Skeletal muscle satellite cell (primary cell): ENCODE measurements at regions not wholly inside any gene's neighbourhood (a gene's known extent, or its start where the extent isn't known, plus 50 kb on each side); places are given as distances from the start of the nearest gene placed in this dataset.
A peak's percentile ranks its signal among the peaks of the same experiment; 100 is the strongest.

ENCODE experiments used
- H3K27me3 ChIP-seq: 2 replicates; pipeline ENCODE4 v1.7.0; 2013; ENCODE audit warnings: low read length; ENCODE audit not compliant: control insufficient read depth, insufficient read depth
- H3K36me3 ChIP-seq: 2 replicates; pipeline ENCODE4 v1.7.0; 2013; ENCODE audit warnings: mild to moderate bottlenecking, control low read depth, low read length; ENCODE audit not compliant: insufficient read depth
- H3K4me1 ChIP-seq: 2 replicates; pipeline ENCODE4 v1.7.0; 2013; ENCODE audit warnings: low read length; ENCODE audit not compliant: control insufficient read depth, insufficient read depth
- H3K4me2 ChIP-seq: 2 replicates; pipeline ENCODE4 v1.7.0; 2013; ENCODE audit warnings: mild to moderate bottlenecking, low read length
- H3K4me3 ChIP-seq: 2 replicates; pipeline ENCODE4 v1.7.0; 2013; ENCODE audit warnings: low read length
- H3K9ac ChIP-seq: 2 replicates; pipeline ENCODE4 v1.7.0; 2013; ENCODE audit warnings: mild to moderate bottlenecking, low read depth, low read length, moderate library complexity
- H3K9me3 ChIP-seq: replicated peaks from 2 replicates; pipeline ENCODE4 v1.7.0; 2013; ENCODE audit warnings: mild to moderate bottlenecking, control low read depth, low read length

DNA sequence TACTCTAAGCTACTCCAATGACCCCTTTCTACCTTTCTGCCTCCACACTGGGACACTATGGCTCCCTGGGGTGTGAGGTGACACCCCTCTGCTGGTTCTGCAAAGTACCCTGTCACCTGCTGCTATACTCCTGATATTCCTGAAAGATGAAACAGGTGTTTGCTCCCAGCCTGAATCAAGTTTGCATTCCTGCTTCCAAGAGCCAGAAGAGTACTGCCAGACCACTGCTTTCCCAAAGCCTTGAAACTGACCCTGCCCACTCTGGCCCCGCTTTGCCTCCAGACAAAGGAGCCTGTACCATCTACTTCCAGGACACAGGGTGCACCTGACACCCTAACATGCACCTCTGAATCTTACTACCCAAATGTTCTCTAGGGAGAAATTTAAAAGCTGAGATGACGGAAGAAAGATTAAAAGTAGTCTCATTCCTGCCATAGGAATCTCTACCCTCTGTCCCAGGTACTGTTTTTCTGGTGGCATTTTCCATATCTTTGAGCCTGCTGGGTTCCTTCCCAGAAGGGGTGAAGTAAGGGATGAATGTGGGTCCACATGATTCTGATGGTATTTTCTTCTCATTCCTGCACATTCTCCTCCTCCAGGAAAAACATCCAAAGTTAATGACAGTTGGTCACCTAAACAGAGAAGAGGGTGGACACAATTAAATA is 70.3 kb upstream of the DUSP10 start:
- Histone ChIP-seq H3K4me2 (no peak overlapping the region), H3K4me1 (peaks cover 33% of the 10 kb centered on the region), H3K9ac (no peak overlapping the region), H3K27me3 (no peaks in the 10 kb centered on the region), H3K9me3 (no peaks in the 10 kb centered on the region), H3K36me3 (no peaks in the 10 kb centered on the region), H3K4me3 (no peak overlapping the region)

DNA sequence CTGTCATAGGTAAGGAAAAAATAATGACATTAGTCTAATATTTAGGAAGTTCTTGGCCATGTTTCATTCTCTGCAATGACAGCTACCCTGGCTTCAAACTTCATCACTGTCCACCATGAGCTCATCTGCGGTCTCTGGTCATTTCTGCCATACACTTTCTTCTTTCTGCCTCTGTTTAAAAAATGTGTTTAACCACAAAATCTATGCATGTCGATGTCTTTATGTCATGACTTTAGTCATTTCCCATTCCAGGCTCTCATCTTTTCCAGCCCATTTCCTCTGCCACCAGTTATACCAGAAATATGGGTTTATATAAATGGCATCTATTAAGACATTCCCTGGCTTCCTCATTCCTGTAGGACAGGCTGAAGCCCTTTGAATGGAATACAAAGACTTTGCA is 68.5 kb upstream of the DUSP10 start:
- H3K4me2 ChIP-seq: peak overlapping the region; percentile 4
- no peaks in the 10 kb centered on the region for H3K36me3 ChIP-seq
- no peaks in the 10 kb centered on the region for H3K27me3 ChIP-seq
- H3K4me3 ChIP-seq: no peak overlapping the region
- H3K9ac ChIP-seq: no peak overlapping the region
- peaks cover 23% of the 10 kb centered on the region for H3K4me1 ChIP-seq
- no peaks in the 10 kb centered on the region for H3K9me3 ChIP-seq

DNA sequence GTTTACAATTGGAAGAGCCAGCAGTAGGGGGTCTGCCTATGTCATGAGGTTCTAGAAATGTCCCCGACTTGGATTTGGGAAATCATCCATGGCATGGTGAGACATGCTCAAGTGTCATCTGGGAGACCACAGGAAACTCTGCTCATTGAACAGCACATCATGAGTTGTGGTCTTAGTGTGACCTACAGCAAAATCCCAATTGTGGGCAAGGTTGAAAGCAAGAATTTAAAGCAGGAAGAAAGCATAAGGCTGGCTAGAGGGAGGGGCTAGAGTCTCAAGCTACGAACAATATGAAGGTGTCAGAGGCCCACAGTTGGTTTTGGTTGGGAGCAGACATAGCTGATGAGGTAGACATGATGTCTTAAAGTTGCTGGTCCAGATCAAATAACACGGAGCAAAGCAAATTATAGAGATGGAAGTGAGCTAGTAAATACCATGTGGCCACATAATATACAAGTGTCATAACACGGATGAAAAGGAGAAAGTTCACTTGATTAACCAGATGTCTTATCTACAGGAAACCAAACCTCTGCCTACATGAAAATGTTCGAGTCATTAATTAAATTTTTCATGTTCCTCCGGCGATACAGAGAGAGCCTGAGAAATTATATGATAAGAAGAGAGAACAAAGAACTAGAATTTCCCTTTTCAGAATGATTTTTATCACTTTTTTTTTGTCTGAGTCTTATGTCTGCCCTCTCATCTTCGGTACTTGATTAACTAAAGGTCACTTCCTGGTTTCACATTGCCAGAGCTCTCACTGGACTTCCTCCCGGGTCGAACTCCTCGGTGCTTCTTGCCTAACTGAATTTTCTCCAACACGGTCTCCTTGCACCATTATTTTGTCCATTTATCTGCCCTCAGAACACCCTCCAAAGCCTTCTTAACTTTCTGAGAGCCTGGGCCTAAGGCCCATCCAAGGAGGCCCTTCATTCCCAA is 67.5 kb upstream of the DUSP10 start:
- H3K9ac ChIP-seq: no peak overlapping the region
- no peak overlapping the region for H3K4me2 ChIP-seq
- no peaks in the 10 kb centered on the region for H3K9me3 ChIP-seq
- H3K4me1 ChIP-seq: peaks cover 27% of the 10 kb centered on the region
- no peak overlapping the region for H3K4me3 ChIP-seq
- H3K36me3 ChIP-seq: no peaks in the 10 kb centered on the region
- no peaks in the 10 kb centered on the region for H3K27me3 ChIP-seq

DNA sequence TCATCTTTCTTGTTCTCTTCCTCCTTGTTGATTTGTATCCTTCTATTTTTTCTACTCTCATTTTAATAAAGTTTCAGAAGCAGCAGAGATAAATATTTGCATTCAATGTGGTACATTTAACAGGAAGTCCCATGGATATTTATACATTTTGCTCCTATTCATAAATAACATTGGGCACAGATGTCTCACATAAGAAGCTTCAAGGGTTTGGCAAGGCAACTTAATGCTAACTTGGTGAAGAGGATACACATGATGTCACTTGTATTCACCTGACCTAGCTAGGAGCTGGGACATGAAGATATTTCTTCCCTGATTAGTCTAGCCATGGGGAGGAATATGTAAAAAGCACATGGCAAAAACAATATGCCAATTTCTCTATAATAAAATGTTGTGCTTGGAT is 65.1 kb upstream of the DUSP10 start:
- Histone ChIP-seq H3K36me3 (no peaks in the 10 kb centered on the region), H3K4me2 (no peak overlapping the region), H3K9ac (no peak overlapping the region), H3K27me3 (no peaks in the 10 kb centered on the region), H3K4me3 (no peak overlapping the region), H3K4me1 (peaks cover 33% of the 10 kb centered on the region), H3K9me3 (no peaks in the 10 kb centered on the region)

DNA sequence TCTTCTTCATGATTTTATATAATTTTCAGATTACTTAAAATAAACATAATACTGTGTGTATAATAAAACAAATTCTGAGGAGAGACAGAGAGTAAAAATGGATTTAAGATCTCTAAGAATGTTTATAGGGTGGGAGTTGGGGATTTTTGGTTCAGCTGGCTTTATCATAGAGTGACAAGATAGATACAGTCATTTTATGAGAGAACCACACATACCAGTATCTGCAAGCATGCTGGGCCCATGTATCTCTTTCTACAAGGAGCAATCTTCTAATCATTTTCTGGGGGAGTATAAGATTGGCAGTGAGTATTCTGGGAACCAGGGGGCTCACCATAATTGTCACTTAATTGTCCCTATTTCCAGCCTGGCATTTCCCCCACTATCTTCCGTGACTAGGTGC is 64.3 kb upstream of the DUSP10 start:
- Histone ChIP-seq H3K4me2 (no peak overlapping the region), H3K27me3 (no peaks in the 10 kb centered on the region)

DNA sequence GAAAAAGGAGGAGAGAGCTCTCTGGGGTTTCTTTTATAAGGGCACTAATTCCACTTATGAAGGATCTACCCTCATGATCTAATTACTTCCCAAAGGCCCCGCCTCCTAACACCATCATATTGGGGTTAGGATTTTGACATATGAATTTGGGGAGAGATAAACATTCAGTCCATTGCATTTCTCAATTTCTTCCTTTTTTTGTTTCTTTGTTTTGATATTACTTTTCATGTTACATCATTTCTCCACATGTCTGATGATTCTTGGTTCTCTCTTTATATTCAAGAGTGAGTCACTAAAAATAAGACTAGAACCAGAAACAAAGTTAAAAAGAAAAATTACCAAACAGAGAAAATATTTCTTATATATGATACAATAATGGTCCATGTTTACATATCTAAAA is 63.2 kb upstream of the DUSP10 start:
- Histone ChIP-seq H3K36me3 (no peaks in the 10 kb centered on the region), H3K4me3 (no peak overlapping the region), H3K27me3 (no peaks in the 10 kb centered on the region), H3K4me2 (no peak overlapping the region), H3K9me3 (no peaks in the 10 kb centered on the region), H3K4me1 (peaks cover 24% of the 10 kb centered on the region), H3K9ac (no peak overlapping the region)

More for the DNA sequence above, 64.3 kb upstream of the DUSP10 start:
- no peaks in the 10 kb centered on the region for H3K36me3 ChIP-seq
- no peaks in the 10 kb centered on the region for H3K9me3 ChIP-seq
- H3K9ac ChIP-seq: no peak overlapping the region
- no peak overlapping the region for H3K4me3 ChIP-seq
- H3K4me1 ChIP-seq: peaks cover 36% of the 10 kb centered on the region

DNA sequence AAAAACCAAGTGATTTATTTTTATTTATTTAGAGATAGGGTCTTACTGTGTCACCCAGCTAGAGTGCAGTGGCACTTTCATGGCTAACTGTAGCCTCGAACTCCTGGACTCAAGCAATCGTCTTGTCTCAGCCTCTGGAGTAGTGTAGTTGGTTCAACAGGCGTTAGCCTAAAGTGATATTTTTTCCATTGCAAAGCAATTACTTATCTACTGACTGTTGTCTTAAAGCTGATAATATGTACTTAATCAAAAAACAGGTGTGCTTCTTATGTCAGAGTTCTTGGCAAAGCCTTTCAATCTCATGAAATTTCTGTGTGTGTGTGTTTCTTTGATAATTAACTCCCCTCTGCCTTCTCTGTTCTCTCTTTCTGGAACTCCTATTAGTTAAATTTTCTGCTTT is 62.4 kb upstream of the DUSP10 start:
- Histone ChIP-seq H3K4me1 (peaks cover 16% of the 10 kb centered on the region), H3K9ac (no peak overlapping the region), H3K4me3 (no peak overlapping the region), H3K4me2 (no peak overlapping the region), H3K27me3 (no peaks in the 10 kb centered on the region), H3K9me3 (no peaks in the 10 kb centered on the region), H3K36me3 (no peaks in the 10 kb centered on the region)

DNA sequence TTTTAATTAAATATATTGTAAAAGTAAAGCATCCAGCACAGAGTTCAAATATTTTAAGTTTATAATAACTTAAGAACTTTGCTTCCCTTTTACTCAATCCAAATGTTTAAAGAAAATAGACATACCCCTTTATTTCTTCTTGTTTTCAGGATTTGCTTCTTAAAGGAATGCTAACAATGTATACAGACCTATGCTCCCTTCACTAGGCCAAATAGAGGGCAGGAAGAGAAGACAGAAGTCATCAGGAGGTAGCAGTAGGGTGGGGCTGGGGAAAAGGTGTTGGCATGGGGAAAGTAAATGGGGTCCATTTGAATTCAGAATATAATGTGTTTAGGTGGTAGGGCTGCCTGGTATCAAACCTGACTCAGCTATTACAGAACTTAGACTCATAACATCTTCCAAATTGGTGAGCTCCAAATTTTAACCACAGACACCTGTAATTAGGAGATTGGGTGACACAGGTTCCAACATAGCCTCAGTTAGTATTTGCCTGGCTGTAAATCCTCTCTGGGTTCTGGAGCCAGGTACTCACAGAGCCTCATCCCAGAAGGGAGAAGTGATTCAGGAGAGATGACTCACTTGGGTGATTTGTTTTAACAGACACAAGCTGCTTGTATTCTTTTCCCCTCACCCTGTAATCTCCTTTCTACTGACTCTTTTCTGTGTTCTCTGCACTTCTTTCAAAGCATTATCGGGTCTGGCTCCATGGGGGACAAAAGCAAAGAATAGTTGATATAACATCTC is 60.1 kb upstream of the DUSP10 start:
- Histone ChIP-seq H3K9me3 (no peaks in the 10 kb centered on the region), H3K9ac (no peak overlapping the region), H3K27me3 (no peaks in the 10 kb centered on the region), H3K4me3 (no peak overlapping the region), H3K36me3 (no peaks in the 10 kb centered on the region), H3K4me1 (peaks cover 15% of the 10 kb centered on the region), H3K4me2 (peak overlapping the region; percentile 5)

DNA sequence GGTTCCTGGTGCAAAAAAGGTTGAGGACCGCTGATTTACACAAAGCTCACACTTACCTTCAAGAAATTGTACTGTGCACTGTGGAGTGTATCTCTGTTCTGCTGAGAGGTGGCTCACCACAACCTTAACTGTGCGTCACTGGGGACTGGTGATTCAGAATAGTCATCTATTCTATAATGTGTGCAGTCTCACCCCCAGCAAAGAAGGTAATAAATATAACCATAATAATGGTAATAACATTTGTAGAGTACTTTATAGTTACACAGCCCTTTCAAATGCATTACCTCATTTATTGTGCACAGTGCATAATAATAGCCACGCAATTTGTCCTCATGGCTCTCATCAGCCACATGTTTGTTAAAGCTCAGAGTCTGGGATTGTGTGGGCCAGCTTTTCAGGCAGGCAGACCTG is 59.4 kb upstream of the DUSP10 start:
- Histone ChIP-seq H3K27me3 (no peaks in the 10 kb centered on the region), H3K36me3 (no peaks in the 10 kb centered on the region), H3K4me3 (no peak overlapping the region), H3K9ac (no peak overlapping the region), H3K9me3 (no peaks in the 10 kb centered on the region), H3K4me1 (peaks cover 15% of the 10 kb centered on the region), H3K4me2 (no peak overlapping the region)

DNA sequence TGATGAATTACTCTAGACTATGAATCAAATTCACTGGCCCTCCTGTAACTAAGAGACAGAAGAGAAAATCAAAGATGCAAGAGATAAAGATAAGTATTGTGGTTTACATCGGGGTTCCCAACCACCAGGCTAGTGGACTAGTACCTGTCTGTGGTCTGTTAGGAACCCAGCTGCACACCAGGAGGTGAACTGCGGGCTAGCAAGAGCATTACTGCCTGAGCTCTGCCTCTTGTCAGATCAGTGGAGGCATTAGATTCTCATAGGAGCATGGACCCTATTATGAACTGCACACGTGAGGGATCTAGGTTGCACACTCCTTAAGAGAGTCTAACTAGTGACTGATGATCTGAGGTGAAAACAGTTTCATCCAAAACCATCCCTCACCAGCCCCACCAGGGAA is 58.9 kb upstream of the DUSP10 start:
- no peak overlapping the region for H3K4me3 ChIP-seq
- no peak overlapping the region for H3K9ac ChIP-seq
- no peaks in the 10 kb centered on the region for H3K9me3 ChIP-seq
- no peaks in the 10 kb centered on the region for H3K27me3 ChIP-seq
- no peaks in the 10 kb centered on the region for H3K36me3 ChIP-seq
- H3K4me2 ChIP-seq: no peak overlapping the region
- H3K4me1 ChIP-seq: peaks cover 15% of the 10 kb centered on the region

DNA sequence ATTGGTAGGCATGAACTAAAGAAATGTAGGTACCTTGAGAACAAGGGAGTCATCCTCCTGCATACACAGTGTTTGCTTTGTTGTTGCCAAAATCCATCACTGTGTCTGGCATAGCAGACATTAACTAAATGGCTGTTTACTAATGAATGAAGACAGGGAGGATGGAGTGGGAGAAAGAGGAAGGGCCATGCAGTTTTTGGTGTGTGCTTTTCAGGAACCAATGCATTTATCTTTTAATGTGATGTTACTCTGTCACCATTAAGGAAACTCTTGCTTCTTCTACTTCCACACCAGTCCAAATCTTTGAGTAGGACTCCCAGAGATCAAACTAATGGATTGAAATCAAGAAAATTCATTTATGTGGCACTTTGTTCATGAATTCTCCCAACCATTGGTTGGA is 55.6 kb upstream of the DUSP10 start:
- Histone ChIP-seq H3K9ac (no peak overlapping the region), H3K4me3 (no peak overlapping the region), H3K36me3 (no peaks in the 10 kb centered on the region), H3K9me3 (no peaks in the 10 kb centered on the region), H3K4me2 (no peak overlapping the region), H3K27me3 (no peaks in the 10 kb centered on the region), H3K4me1 (peaks cover 7% of the 10 kb centered on the region)
